HepG2 (cell line): ENCODE measurements at regions not wholly inside any gene's neighbourhood (a gene's known extent, or its start where the extent isn't known, plus 50 kb on each side); places are given as distances from the start of the nearest gene placed in this dataset.

Experiments used
- BCLAF1 ChIP-seq: fragments of 450-650 bp; IDR thresholded peaks from 2 replicates; pipeline ENCODE4 v1.6.1; 2017; ENCODE audit warnings: mild to moderate bottlenecking
- CTCF ChIP-seq: sonication (generic); formaldehyde crosslinking; IDR thresholded peaks from 2 replicates; pipeline ENCODE4 v1.5.0; 2020; ENCODE audit warnings: mild to moderate bottlenecking, missing genetic modification reagents, moderate library complexity
- TF ChIP-seq, protein P1 (sequence below): IDR thresholded peaks from 2 replicates; pipeline ENCODE4 v1.6.1; 2016; ENCODE audit warnings: low read depth, control low read depth
- TF ChIP-seq, protein P2 (sequence below): sonication (generic); formaldehyde crosslinking; IDR thresholded peaks from 2 replicates; pipeline ENCODE4 v1.4.0; 2020; ENCODE audit warnings: missing genetic modification reagents
- TF ChIP-seq, protein P3 (sequence below): sonication (generic); formaldehyde crosslinking; IDR thresholded peaks from 2 replicates; pipeline ENCODE4 v1.4.0; 2020; ENCODE audit warnings: missing genetic modification reagents
- TF ChIP-seq, protein P4 (sequence below): conservative IDR thresholded peaks from 2 replicates; pipeline ENCODE4 v1.6.1; 2018; ENCODE audit warnings: missing genetic modification reagents

DNA sequence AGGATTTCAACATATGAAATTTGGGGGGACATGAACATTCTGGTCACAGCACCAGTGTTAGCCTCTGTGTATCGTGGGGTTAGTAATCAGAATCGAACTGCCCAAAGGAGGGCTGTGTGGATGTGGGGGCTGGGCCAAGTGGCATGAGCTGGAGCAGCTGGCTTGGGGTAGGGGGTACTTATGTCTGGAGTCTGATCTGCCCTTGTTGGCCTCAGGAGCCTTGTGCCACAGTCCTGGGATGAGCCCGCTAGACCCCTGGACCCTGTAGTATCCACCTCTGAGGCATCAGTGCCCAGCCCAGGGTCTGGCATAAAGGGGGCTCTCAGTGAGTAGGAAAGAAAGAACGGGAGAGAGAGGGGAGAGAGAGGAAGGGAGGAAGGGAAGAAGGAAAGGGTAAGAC is 67.3 kb downstream of the LRRC32 start:
- TF ChIP-seq, protein P1, sequence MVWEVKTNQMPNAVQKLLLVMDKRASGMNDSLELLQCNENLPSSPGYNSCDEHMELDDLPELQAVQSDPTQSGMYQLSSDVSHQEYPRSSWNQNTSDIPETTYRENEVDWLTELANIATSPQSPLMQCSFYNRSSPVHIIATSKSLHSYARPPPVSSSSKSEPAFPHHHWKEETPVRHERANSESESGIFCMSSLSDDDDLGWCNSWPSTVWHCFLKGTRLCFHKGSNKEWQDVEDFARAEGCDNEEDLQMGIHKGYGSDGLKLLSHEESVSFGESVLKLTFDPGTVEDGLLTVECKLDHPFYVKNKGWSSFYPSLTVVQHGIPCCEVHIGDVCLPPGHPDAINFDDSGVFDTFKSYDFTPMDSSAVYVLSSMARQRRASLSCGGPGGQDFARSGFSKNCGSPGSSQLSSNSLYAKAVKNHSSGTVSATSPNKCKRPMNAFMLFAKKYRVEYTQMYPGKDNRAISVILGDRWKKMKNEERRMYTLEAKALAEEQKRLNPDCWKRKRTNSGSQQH (CRISPR knock-in tag): no peak
- TF ChIP-seq, protein P2, sequence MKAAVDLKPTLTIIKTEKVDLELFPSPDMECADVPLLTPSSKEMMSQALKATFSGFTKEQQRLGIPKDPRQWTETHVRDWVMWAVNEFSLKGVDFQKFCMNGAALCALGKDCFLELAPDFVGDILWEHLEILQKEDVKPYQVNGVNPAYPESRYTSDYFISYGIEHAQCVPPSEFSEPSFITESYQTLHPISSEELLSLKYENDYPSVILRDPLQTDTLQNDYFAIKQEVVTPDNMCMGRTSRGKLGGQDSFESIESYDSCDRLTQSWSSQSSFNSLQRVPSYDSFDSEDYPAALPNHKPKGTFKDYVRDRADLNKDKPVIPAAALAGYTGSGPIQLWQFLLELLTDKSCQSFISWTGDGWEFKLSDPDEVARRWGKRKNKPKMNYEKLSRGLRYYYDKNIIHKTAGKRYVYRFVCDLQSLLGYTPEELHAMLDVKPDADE (CRISPR knock-in tag): no peak
- TF ChIP-seq CTCF (CRISPR knock-in tag) (no peak), BCLAF1 (no peak)
- TF ChIP-seq, protein P3, sequence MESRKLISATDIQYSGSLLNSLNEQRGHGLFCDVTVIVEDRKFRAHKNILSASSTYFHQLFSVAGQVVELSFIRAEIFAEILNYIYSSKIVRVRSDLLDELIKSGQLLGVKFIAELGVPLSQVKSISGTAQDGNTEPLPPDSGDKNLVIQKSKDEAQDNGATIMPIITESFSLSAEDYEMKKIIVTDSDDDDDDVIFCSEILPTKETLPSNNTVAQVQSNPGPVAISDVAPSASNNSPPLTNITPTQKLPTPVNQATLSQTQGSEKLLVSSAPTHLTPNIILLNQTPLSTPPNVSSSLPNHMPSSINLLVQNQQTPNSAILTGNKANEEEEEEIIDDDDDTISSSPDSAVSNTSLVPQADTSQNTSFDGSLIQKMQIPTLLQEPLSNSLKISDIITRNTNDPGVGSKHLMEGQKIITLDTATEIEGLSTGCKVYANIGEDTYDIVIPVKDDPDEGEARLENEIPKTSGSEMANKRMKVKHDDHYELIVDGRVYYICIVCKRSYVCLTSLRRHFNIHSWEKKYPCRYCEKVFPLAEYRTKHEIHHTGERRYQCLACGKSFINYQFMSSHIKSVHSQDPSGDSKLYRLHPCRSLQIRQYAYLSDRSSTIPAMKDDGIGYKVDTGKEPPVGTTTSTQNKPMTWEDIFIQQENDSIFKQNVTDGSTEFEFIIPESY (CRISPR knock-in tag): no peak
- TF ChIP-seq, protein P4, sequence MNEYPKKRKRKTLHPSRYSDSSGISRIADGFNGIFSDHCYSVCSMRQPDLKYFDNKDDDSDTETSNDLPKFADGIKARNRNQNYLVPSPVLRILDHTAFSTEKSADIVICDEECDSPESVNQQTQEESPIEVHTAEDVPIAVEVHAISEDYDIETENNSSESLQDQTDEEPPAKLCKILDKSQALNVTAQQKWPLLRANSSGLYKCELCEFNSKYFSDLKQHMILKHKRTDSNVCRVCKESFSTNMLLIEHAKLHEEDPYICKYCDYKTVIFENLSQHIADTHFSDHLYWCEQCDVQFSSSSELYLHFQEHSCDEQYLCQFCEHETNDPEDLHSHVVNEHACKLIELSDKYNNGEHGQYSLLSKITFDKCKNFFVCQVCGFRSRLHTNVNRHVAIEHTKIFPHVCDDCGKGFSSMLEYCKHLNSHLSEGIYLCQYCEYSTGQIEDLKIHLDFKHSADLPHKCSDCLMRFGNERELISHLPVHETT: no peak
